ENCODE measurements at regions not wholly inside any gene's neighbourhood (a gene's known extent, or its start where the extent isn't known, plus 50 kb on each side); places are given as distances from the start of the nearest gene placed in this dataset.

DNA sequence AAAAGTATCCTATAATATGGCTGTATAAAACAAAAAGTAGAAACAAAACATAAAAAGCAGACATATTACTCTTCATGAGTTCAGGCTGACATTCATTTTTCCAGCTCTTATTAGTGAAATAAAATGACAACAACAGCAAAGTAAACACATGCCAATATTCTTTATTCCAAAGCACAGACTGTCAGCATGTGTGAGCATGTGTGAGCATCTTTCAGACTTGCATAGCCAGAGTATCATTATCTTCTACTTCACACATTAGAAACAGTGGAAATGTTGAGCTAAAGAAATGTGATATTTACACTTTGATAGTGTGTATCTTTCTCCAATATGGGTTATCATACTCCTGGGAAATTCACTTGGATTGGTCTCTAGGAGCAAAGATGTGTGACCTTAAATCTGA lies 476.6 kb upstream of the TMEM132C start (continued):
- TF ChIP-seq, protein P1, sequence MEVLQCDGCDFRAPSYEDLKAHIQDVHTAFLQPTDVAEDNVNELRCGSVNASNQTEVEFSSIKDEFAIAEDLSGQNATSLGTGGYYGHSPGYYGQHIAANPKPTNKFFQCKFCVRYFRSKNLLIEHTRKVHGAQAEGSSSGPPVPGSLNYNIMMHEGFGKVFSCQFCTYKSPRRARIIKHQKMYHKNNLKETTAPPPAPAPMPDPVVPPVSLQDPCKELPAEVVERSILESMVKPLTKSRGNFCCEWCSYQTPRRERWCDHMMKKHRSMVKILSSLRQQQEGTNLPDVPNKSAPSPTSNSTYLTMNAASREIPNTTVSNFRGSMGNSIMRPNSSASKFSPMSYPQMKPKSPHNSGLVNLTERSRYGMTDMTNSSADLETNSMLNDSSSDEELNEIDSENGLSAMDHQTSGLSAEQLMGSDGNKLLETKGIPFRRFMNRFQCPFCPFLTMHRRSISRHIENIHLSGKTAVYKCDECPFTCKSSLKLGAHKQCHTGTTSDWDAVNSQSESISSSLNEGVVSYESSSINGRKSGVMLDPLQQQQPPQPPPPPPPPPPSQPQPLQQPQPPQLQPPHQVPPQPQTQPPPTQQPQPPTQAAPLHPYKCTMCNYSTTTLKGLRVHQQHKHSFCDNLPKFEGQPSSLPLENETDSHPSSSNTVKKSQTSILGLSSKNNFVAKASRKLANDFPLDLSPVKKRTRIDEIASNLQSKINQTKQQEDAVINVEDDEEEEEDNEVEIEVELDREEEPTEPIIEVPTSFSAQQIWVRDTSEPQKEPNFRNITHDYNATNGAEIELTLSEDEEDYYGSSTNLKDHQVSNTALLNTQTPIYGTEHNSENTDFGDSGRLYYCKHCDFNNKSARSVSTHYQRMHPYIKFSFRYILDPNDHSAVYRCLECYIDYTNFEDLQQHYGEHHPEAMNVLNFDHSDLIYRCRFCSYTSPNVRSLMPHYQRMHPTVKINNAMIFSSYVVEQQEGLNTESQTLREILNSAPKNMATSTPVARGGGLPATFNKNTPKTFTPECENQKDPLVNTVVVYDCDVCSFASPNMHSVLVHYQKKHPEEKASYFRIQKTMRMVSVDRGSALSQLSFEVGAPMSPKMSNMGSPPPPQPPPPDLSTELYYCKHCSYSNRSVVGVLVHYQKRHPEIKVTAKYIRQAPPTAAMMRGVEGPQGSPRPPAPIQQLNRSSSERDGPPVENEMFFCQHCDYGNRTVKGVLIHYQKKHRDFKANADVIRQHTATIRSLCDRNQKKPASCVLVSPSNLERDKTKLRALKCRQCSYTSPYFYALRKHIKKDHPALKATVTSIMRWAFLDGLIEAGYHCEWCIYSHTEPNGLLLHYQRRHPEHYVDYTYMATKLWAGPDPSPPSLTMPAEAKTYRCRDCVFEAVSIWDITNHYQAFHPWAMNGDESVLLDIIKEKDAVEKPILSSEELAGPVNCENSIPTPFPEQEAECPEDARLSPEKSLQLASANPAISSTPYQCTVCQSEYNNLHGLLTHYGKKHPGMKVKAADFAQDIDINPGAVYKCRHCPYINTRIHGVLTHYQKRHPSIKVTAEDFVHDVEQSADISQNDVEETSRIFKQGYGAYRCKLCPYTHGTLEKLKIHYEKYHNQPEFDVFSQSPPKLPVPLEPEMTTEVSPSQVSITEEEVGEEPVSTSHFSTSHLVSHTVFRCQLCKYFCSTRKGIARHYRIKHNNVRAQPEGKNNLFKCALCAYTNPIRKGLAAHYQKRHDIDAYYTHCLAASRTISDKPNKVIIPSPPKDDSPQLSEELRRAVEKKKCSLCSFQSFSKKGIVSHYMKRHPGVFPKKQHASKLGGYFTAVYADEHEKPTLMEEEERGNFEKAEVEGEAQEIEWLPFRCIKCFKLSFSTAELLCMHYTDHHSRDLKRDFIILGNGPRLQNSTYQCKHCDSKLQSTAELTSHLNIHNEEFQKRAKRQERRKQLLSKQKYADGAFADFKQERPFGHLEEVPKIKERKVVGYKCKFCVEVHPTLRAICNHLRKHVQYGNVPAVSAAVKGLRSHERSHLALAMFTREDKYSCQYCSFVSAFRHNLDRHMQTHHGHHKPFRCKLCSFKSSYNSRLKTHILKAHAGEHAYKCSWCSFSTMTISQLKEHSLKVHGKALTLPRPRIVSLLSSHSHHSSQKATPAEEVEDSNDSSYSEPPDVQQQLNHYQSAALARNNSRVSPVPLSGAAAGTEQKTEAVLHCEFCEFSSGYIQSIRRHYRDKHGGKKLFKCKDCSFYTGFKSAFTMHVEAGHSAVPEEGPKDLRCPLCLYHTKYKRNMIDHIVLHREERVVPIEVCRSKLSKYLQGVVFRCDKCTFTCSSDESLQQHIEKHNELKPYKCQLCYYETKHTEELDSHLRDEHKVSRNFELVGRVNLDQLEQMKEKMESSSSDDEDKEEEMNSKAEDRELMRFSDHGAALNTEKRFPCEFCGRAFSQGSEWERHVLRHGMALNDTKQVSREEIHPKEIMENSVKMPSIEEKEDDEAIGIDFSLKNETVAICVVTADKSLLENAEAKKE (CRISPR knock-in tag; IDR thresholded peaks at IDR 0.05): no peak

DNA sequence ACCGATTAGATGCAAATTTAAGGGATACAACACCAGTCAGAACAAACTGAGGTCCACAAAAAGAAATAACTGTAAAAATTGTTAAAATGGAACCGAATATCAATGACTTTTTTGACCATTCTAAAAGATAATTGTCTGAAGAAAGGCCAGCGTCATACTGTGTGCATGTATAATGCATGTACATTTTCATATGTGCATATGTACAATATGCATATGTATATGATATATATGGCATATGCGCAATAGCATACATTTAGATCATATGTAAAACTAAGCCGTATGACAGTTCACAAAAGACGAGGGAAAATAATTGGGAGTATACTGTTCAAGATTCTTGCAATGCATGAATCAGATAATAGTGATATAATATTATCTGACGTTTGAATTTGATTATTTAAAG lies 475.8 kb upstream of the TMEM132C start:
- Mint-ChIP-seq H3K9me3 (peaks cover 97% of the 10 kb centered on the region), H3K27me3 (ENCODE audit: insufficient read depth, low read depth, poor library complexity) (peaks cover 2% of the 10 kb centered on the region), H3K4me3 (no peak overlapping the region), H3K4me1 (no peaks in the 10 kb centered on the region), H3K27ac (no peak overlapping the region), H3K36me3 (ENCODE audit: low read depth) (peaks cover 39% of the 10 kb centered on the region)
- TF ChIP-seq JUNB (IDR thresholded peaks at IDR 0.05; ENCODE audit: unreplicated experiment) (no peak), EZH2 (IDR thresholded peaks at IDR 0.05; ENCODE audit: low read depth, unreplicated experiment) (no peak), EZH2phosphoT487 (IDR thresholded peaks at IDR 0.05; ENCODE audit: unreplicated experiment) (no peak), POLR2AphosphoS5 (IDR thresholded peaks at IDR 0.05; ENCODE audit: low read depth) (no peak), ZNF114 (CRISPR knock-in tag; IDR thresholded peaks at IDR 0.05) (no peak)
- TF ChIP-seq, protein P2, sequence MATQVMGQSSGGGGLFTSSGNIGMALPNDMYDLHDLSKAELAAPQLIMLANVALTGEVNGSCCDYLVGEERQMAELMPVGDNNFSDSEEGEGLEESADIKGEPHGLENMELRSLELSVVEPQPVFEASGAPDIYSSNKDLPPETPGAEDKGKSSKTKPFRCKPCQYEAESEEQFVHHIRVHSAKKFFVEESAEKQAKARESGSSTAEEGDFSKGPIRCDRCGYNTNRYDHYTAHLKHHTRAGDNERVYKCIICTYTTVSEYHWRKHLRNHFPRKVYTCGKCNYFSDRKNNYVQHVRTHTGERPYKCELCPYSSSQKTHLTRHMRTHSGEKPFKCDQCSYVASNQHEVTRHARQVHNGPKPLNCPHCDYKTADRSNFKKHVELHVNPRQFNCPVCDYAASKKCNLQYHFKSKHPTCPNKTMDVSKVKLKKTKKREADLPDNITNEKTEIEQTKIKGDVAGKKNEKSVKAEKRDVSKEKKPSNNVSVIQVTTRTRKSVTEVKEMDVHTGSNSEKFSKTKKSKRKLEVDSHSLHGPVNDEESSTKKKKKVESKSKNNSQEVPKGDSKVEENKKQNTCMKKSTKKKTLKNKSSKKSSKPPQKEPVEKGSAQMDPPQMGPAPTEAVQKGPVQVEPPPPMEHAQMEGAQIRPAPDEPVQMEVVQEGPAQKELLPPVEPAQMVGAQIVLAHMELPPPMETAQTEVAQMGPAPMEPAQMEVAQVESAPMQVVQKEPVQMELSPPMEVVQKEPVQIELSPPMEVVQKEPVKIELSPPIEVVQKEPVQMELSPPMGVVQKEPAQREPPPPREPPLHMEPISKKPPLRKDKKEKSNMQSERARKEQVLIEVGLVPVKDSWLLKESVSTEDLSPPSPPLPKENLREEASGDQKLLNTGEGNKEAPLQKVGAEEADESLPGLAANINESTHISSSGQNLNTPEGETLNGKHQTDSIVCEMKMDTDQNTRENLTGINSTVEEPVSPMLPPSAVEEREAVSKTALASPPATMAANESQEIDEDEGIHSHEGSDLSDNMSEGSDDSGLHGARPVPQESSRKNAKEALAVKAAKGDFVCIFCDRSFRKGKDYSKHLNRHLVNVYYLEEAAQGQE (IDR thresholded peaks at IDR 0.05; ENCODE audit: unreplicated experiment): no peak
- TF ChIP-seq, protein P3, sequence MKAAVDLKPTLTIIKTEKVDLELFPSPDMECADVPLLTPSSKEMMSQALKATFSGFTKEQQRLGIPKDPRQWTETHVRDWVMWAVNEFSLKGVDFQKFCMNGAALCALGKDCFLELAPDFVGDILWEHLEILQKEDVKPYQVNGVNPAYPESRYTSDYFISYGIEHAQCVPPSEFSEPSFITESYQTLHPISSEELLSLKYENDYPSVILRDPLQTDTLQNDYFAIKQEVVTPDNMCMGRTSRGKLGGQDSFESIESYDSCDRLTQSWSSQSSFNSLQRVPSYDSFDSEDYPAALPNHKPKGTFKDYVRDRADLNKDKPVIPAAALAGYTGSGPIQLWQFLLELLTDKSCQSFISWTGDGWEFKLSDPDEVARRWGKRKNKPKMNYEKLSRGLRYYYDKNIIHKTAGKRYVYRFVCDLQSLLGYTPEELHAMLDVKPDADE (IDR thresholded peaks at IDR 0.05): no peak
- H3F3A ChIP-seq (replicated peaks; ENCODE audit: low read depth): no peaks in the 10 kb centered on the region
- no peak overlapping the region for H2AFZ ChIP-seq
- no peaks in the 10 kb centered on the region for H3K4me1 ChIP-seq (ENCODE audit: insufficient read depth)
- no peaks in the 10 kb centered on the region; the same call in 1 of the 2 replicates for H3K36me3 ChIP-seq (ENCODE audit: insufficient read depth)
- ATAC-seq (no peak), DNase-seq (ENCODE audit: low spot score) (no peak)
- H4K20me1 ChIP-seq (replicated peaks; ENCODE audit: insufficient read depth): no peaks in the 10 kb centered on the region
- no peaks in the 10 kb centered on the region for H3K79me2 ChIP-seq (replicated peaks; ENCODE audit: insufficient read depth)
- no peaks in the 10 kb centered on the region for H3K9me2 ChIP-seq (ENCODE audit: insufficient read depth)
- H3K4me2 ChIP-seq: no peak overlapping the region
- no peak overlapping the region for H3K4me3 ChIP-seq
- no peaks in the 10 kb centered on the region for H3K27me3 ChIP-seq (ENCODE audit: insufficient read depth)
- H3K27ac ChIP-seq (ENCODE audit: low read depth): no peak overlapping the region
